ENCODE measurements at regions not wholly inside any gene's neighbourhood (a gene's known extent, or its start where the extent isn't known, plus 50 kb on each side); places are given as distances from the start of the nearest gene placed in this dataset.
"Not testable (repeated sequence)": the region's sequence is repeated elsewhere in the genome, so short reads cannot be mapped to it uniquely, and the experiment has no call there.

DNA sequence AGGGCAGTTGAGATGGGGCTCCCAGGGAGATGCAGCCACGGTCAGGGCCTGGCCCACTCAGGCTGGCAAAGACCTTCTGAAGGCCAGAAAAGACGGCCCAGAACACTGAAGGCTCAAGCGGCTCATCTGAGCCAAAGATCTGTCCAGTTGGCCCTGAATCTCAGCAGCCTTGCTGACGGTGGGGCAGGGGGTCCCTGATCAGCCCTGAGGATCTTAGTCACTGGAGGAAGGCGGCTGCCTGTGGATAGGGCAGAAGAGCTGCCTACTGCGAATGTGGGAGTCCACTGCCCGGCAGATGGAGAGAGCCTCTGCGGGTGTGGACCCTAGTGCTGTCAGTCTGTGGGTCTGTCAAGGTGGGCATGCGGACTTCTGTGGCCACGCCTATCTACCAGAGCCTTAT, 1738.2 kb downstream of the TP53TG3F start:
- no peak for DNase-seq (ENCODE audit: low read depth)

- no peak for DNase-seq (ENCODE audit: low read depth)
These were observed 1739.1 kb downstream of the TP53TG3F start for GRCh38 chr16:35198223-35199199.

- DNase-seq (ENCODE audit: low read depth) = no peak
These were observed 1741.2 kb downstream of the TP53TG3F start for GRCh38 chr16:35200662-35201061.

GRCh38 chr16:35201151-35201550, 1741.7 kb downstream of the TP53TG3F start:
- no peak for DNase-seq (ENCODE audit: low read depth)

- no peak for DNase-seq (ENCODE audit: low read depth)
These were observed 1744.2 kb downstream of the TP53TG3F start for GRCh38 chr16:35203636-35204035.

- DNase-seq (ENCODE audit: low read depth) = no peak
These were observed 1747.9 kb downstream of the TP53TG3F start for GRCh38 chr16:35207059-35207999.

GRCh38 chr16:35208001-35208935, 1748.9 kb downstream of the TP53TG3F start:
- no peak for DNase-seq (ENCODE audit: low read depth)

- DNase-seq (ENCODE audit: low read depth) = no peak
These were observed 1751.4 kb downstream of the TP53TG3F start for GRCh38 chr16:35210681-35211433.

GRCh38 chr16:35214840-35215239, 1755.4 kb downstream of the TP53TG3F start:
- no peak for DNase-seq (ENCODE audit: low read depth)

DNA sequence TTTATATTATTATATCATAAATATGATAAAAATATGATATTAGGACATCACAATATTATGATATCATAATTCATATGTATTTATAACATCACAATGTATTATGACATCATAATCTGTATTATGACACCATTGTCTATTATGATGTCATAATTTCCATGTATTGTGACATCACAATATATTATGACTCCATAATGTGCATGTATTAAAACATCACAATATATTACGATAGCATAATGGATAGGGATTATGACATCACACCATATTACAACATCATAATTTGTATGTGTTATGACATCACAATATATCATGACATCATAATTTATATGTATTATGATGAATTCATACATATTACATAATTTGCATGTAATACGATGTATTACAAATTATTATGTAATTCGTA, 1755.9 kb downstream of the TP53TG3F start:
- no peak for DNase-seq (ENCODE audit: low read depth)

GRCh38 chr16:35216261-35216660, 1756.8 kb downstream of the TP53TG3F start:
- DNase-seq (ENCODE audit: low read depth) = not testable (repeated sequence)

DNA sequence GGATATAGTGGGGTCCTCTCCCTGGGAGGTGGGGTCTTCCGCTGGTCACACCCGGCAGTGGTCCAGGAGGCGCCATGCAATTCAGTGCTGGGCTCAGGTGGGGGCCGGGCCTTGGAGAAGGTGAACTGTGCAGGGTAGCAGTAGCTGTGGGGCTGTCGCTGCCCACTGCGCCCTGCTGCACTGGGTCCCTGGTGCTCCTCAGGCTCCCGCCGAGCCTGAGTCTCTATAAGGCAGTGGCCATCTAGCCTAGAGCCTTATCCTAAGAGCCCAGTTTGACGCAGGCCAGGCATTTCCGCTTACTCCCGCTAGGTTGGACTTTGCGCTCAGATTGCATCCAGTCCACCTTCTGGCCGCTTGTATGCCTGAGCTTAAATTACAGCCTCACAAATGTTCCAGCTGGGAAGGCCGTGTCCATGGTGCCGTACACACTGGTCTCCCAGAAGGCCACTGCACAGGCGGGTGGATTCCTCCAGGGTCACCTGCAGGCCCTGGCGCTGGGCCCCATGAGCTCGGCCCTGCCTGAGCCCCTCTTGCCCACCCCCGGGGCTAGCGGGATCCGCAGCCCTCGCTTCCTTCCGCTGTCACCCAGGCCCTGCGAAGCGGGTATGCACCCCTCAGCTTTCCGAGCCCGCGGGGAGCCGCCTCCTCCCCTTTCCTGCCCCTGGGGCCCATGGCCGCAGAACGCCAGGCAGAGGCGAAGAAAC, 1762.2 kb downstream of the TP53TG3F start:
- no peak for DNase-seq (ENCODE audit: low read depth)

GRCh38 chr16:35234679-35235078, 1775.3 kb downstream of the TP53TG3F start:
- DNase-seq (ENCODE audit: low read depth) = no peak

GRCh38 chr16:35239561-35239960, 1780.1 kb downstream of the TP53TG3F start:
- no peak for DNase-seq (ENCODE audit: low read depth)

GRCh38 chr16:35249051-35249450, 1789.6 kb downstream of the TP53TG3F start:
- DNase-seq (ENCODE audit: low read depth) = no peak

DNA sequence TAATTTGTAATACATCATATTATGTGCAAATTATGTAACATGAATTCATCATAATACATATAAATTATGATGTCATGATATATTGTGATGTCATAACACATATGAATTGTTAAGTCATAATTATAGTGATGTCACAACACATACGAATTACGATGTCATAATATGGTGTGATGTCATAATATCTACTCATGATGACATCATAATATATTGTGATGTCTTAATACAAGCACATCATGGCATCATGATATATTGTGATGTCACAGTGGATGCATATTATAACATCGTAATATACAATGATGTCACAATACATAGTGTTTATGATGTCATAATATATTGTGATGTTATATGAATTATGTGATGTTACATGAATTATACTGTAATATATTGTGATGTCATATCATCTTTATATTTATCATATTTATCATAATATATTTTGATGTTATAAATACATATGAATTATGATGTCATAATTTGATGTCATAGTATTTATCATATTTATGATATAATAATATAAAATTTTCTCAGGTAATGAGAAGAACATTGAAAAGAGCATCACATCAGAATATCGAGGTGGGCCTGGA, 1793.0 kb downstream of the TP53TG3F start:
- no peak for DNase-seq (ENCODE audit: low read depth)

- DNase-seq (ENCODE audit: low read depth) = no peak
These were observed 1795.9 kb downstream of the TP53TG3F start for GRCh38 chr16:35255186-35255803.

- DNase-seq (ENCODE audit: low read depth) = no peak
These were observed 1796.4 kb downstream of the TP53TG3F start for GRCh38 chr16:35255816-35256215.

- DNase-seq (ENCODE audit: low read depth) = no peak
These were observed 1799.0 kb downstream of the TP53TG3F start for GRCh38 chr16:35258381-35258780.
